ENCODE measurements at regions not wholly inside any gene's neighbourhood (a gene's known extent, or its start where the extent isn't known, plus 50 kb on each side); places are given as distances from the start of the nearest gene placed in this dataset.
"Not testable (repeated sequence)": the region's sequence is repeated elsewhere in the genome, so short reads cannot be mapped to it uniquely, and the experiment has no call there.

- no peak for ATAC-seq
- 72 to 77% (median 75%) methylated on average over 7 of the region's 7 CpGs for WGBS, 4 donors
These were observed 263.6 kb upstream of the C9orf72 start for GRCh38 chr9:27836661-27837401.

GRCh38 chr9:27838876-27839275, 265.6 kb upstream of the C9orf72 start:
- TF ChIP-seq POLR2A (IDR thresholded peaks at IDR 0.05) (no peak), CTCF (IDR thresholded peaks at IDR 0.05) (no peak)
- no peaks in the 10 kb centered on the region for H3K27me3 ChIP-seq
- 86 to 93% (median 88%) methylated on average over 3 of the region's 3 CpGs for WGBS, 4 donors

More at GRCh38 chr9:27836661-27837401, 263.6 kb upstream of the C9orf72 start:
- no peak for TF ChIP-seq POLR2A (IDR thresholded peaks at IDR 0.05)
- no peak for TF ChIP-seq CTCF (IDR thresholded peaks at IDR 0.05)
- no peaks in the 10 kb centered on the region for H3K9me3 ChIP-seq
- H3K27ac ChIP-seq: no peak overlapping the region
- H3K4me3 ChIP-seq: no peak overlapping the region
- DNase-seq: no peak
- no peaks in the 10 kb centered on the region for H3K36me3 ChIP-seq
- intact Hi-C loops (cut with DNase I): loop anchor here in 1 of 10 donors (10.0 kb wide), 1 partner anchor 48 kb away; no protein-coding TSS in a partner anchor
- H3K27me3 ChIP-seq: no peaks in the 10 kb centered on the region
- H3K4me1 ChIP-seq: no peaks in the 10 kb centered on the region

GRCh38 chr9:27839767-27840166, 266.5 kb upstream of the C9orf72 start:
- intact Hi-C loops (cut with DNase I): loop anchor here in 1 of 10 donors (10.0 kb wide), 1 partner anchor 45 kb away; no protein-coding TSS in a partner anchor

More at GRCh38 chr9:27838876-27839275, 265.6 kb upstream of the C9orf72 start:
- intact Hi-C loops (cut with DNase I): loop anchor here in 1 of 10 donors (10.0 kb wide), 1 partner anchor 46 kb away; no protein-coding TSS in a partner anchor
- no peak for DNase-seq
- H3K36me3 ChIP-seq: no peaks in the 10 kb centered on the region
- H3K4me3 ChIP-seq: no peak overlapping the region
- no peak for ATAC-seq
- H3K4me1 ChIP-seq: no peaks in the 10 kb centered on the region
- no peak overlapping the region for H3K27ac ChIP-seq
- H3K9me3 ChIP-seq: no peaks in the 10 kb centered on the region

GRCh38 chr9:27844797-27845196, 271.5 kb upstream of the C9orf72 start:
- WGBS, 4 donors: 42 to 52% (median 46%) methylated on average over 1 of the region's 1 CpG
- TF ChIP-seq CTCF (IDR thresholded peaks at IDR 0.05): no peak
- no peak for TF ChIP-seq POLR2A (IDR thresholded peaks at IDR 0.05)
- Histone ChIP-seq H3K27me3 (peaks cover 0 to 8% (median 0%) of the 10 kb centered on the region in 9 donors), H3K4me3 (no peak overlapping the region), H3K36me3 (no peaks in the 10 kb centered on the region), H3K9me3 (no peaks in the 10 kb centered on the region), H3K4me1 (no peaks in the 10 kb centered on the region), H3K27ac (no peak overlapping the region)
- no peak for DNase-seq
- intact Hi-C loops (cut with DNase I): no loop called here
- ATAC-seq: no peak

More at GRCh38 chr9:27839767-27840166, 266.5 kb upstream of the C9orf72 start:
- H3K9me3 ChIP-seq, H3K36me3 ChIP-seq, ATAC-seq, DNase-seq, H3K4me1 ChIP-seq, H3K4me3 ChIP-seq, H3K27me3 ChIP-seq, H3K27ac ChIP-seq: not testable (repeated sequence)
- 64 to 82% (median 75%) methylated on average over 1 of the region's 1 CpG for WGBS, 4 donors
